Amniotic epithelial cell (primary cell): ENCODE measurements at regions not wholly inside any gene's neighbourhood (a gene's known extent, or its start where the extent isn't known, plus 50 kb on each side); places are given as distances from the start of the nearest gene placed in this dataset.

Source experiments
- DNase-seq: peaks from one replicate; pipeline ENCODE4 v3.0.0-alpha.2; 2010; ENCODE audit warnings: low read depth

DNA sequence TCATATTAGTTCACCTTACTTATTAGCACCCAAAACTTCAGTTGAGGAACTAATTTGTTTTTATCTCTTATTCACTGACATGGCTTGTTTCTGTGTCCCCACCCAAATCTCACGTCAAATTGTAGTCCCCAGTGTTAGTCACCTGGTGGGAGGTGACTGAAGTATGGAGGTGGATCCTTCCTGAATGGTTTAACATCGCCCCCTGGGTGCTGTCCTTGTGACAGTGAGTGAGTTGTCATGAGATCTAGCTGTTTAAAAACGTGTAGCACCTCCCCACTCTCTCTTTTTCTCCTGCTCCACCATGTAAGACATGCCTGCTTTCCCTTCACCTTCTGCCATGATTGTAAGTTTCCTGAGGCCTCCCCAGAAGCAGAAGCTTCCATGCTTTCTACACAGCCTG is 75.0 kb upstream of the HECTD2 start:
- no peak for DNase-seq

DNA sequence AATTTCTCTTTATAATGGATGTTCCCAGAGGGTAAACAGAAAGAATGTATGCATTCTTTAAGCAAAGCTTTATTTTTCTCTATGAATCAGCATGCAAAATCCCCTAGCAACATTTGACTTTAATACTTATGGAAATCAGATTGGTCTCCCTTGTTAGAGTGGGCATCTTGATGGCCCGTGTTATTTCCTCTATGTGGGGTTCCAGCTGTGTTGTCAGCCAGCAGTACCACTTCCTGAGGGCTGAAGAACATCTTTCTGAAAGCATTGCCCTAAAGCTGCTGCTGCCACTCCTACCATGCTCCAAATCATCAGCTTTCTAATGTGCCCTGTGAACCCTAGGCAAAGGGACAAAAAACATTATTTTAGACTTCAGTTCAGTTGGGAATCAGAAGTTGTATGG is 70.4 kb upstream of the HECTD2 start:
- DNase-seq, result no peak

DNA sequence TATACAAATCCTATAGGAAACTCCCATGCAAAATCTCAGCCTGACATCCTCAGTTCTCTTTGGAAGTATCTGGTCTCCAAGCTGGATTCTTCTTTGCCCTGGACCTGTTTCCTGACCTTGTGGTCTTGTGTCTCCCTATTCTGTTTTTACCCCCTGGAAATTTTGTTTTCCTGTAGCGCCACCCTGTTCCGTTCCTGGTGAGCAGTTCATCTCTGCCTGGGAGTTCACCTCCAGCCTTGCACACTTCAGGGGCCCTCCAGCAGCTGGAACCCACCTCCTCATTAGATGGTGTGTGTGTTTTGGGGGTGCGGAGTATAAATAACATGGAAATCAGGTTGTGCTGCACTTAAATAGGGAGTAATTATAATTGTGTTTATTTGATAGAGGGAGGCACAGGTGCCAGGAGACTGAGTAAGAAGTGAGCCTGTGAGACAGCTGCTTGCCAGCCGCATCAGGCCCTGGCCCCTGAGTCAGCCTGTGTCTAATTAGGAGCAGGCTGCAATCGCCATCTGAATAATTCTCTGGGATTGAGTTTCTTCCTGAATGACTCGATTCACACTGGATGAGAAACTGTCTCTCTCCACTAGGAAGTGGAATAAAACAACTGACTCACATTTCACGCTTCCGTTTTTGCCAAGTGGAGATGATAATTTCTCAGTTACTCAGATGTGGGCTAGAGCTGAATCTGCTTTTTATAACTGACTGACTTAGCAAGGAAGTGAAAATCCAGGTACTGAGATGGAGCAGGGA is 69.4 kb upstream of the HECTD2 start:
- peak; percentile 90 for DNase-seq

DNA sequence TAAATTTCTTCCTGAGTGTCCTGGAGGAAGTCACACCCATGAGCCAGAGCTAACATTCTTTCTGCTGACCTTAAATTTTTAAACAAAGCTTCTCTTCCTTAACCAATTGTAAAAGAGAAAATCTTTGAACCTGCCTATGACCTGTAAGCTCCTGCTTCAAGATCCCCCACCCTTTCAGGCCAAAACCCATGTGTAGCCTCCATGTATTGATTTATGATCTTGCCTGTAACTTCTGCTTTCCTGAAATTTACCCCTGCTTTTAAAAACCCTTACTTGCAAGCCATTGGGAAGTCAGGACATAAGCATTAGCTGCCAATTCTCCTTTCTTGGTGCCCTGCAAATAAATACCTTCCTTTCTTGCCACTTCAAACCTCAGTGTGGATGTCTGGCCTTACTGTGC is 68.5 kb upstream of the HECTD2 start:
- no peak for DNase-seq

DNA sequence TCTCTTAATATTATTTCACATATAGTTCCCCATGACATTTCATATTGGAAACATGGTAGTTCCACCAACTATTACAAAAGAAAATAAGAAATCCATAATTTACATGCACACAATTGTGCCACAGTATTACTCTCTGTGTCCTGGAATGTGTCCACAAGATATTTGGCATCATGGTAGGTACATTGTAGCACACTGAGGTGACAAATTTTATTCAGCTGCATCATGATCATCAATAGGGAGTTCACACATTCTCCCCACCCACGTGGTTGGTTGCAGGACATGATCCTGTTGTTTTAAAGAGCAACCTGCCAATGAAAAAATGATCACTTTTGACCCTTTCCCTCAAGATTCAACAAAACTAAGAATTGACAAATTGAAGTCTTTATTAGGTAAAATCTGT is 67.1 kb upstream of the HECTD2 start:
- no peak for DNase-seq

DNA sequence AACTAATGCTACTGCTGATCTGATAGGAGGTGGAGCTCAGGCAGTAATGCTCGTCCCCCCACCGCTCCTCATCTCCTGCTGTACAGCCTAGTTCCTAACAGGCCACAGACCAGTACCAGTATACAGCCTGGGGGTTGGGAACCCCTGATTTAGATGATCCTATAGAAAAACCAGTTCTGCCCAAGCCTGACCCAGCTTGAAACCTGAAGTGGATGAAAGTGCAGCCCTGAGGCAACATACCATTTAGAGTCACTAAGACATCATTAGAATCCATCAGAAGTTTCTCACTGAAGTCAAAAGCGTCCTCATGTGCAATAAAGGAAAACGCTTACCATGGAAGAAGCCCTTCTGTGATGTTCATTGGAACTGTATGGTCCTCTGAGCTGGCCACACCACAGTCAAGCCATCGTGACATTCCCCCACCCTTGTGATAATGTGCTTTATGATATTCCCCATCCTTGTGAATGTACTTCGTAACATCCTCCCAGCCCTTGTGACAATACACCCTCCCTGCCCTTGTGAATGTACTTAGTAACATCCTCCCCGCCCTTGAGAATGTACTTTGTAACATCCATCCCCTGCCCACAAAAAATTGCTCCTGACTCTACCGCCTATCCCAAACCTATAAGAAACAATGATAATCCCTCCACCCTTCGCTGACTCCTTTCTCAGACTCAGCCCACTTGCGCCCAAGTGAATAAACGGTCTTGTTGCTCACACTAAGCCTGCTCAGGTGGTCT is 65.9 kb upstream of the HECTD2 start:
- DNase-seq, result no peak

DNA sequence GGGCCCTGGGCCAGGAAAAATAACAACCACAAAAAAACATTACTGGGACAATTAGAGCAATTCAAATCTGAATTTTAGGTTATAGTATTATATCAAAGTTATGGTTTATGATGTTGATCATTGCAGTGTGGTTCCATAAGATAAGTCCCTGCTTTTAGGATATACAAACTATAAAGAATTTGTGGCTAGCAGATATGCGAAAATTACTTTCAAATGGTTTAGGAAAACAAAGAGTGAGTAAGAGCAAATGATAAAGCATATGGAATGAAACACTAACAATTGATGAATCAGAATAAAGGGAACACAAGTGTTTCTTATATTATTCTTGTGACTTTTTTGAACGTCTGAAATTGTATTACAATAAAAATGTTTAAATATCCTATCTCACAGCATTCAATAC is 64.4 kb upstream of the HECTD2 start:
- DNase-seq, result no peak

DNA sequence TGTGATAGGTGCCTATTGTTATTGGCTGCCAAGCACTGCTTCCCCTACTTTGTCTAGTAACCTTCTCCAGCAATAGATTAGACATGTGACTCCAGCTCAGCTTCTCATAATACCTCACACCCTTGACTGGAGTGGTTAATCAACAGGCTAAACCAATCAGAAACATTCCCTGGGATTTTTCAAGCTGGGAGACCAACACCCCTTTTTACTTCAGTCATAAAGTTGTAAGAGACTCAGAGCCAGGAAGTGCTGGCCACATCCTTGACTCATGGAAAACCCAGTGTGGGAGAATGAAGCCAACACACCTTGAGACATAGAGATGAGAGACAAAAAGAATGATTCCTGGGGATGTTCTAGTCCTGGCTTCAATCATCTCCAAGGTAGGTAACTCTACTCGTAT is 62.6 kb upstream of the HECTD2 start:
- no peak for DNase-seq

DNA sequence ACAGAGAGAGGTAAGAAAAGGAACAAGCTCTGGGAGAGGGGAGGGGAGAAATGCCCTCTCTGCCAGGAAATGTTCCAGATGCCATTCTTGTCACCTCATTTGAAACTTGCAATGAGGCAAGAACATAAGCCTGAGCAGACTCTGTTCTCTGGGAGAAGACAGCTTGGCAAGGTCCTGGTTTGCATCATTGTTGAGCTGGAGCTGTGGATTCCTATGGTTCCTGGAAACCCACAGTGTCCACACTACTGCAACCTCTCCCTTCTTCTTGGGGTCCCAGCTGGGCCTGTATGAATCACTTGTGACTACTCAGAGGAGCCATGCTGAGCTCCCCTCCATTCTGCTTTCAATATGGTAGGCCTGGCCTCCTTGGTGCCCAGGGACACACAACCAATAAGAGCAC is 60.8 kb upstream of the HECTD2 start:
- peak; percentile 95 for DNase-seq

DNA sequence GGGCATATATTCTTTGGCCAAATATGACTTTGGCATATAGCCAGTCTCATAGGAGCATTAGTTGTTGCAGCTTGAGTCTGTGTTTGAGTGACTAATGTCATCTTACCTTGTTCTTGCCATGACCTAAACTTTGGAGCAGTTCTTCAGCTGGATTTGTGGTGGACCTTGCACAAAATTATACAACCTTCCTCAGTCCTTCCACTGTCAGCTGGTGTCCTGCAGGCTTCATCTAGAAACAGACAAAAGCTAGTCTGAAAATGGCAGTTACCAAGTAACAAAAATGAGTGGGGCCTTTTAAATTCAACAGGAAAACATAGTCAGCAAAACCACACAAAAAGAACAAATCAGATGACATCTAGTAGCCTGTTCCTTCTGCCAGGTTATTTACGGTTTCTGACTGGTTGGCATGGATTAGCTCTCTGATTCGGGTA is 59.5 kb upstream of the HECTD2 start:
- no peak for DNase-seq

DNA sequence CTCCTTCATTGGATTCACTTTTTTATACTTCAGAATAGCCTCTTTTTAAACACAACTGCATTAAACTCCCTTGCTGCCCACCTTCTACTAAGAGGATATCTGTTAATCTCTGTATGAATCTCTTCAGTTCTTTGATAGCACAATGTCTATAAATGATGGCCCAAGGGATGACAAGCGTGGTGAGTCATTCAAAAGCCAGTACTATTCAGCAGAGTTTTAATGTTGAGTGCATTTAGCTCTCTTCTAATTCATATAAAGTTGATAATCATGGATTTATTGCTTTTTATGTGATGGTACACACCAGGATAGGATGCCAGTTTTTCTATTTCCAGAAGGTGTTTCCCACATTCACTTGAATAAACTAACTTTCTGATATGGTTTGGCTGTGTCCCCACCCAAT is 57.4 kb upstream of the HECTD2 start:
- DNase-seq, result no peak

DNA sequence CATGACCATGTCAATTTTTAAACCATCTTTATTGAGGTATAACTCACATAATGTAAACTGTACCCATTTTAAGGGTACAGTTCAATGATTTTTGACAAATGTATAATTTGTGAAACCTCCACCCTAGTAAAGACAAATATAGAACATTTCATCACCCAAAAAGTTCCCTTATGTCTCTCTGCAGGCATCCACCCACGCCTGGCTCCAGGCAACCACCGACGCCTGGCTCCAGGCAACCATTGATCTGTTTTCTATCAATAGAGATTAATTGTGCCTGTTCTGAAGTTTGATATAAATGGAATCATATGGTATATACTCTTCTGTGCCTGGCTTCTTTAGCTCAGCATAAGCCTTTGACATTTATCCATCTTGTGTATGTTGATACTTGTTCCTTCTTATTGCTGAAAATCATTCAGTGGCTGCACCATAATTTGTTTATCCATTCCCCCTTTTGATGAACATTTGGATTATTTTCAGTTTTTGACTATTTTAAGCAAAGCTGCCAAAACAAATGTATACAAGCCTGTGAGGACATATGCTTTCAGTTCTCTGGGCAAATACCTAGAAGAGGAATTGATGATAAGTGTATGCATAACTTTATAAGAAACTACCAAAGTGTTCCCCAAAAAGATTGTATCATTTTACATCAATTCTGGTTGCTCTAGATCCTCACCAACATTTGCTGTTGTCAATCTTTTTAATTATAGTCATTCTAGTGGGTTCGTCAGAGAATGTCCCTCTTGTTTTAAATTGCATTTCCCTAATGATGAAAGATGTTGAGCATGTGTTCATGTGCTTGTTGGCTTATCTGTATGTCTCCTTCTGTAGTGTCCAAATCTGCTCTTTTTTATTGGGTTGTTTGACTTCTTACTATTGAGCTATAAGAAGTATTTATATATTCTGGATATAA is 55.7 kb upstream of the HECTD2 start:
- DNase-seq, result no peak

DNA sequence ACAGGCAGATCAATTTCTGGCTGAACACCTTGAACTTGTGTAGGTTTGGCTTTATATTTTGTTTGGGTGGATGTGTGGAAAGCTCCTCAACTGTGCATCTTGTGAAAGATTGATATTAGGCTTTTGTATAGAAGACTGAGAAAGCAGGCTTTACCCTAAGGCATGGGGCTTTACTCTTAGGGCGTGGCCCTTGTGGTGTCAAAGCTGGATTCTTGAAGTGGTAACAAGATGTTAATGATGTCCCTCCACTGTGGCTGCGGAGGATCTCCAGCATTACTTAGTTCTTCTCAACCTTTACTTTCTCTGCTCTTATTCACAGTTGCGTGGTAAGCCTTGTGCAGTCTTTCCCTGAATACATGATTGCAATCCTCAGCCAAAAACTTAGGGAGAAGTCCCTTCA is 54.1 kb upstream of the HECTD2 start:
- DNase-seq, result no peak

DNA sequence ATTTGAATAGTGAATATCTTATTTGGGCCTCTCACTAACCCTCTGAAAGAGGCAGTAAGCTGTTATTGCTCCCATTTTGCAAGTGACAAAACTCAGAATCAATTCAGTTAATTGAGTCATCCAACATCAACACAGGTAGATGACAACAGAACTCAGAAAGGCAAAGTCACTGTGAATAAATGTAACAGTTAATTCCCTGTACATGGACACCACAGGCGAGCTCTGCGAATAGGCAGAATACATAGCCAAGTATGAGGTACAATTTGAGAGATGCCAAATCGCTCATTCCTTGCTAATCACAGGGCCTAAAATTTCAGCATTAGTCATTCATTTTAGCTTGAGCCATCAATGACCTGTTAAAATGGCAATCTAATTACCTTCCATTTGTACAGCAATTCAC is 52.6 kb upstream of the HECTD2 start:
- no peak for DNase-seq
